A549 (cell line): ENCODE measurements at regions not wholly inside any gene's neighbourhood (a gene's known extent, or its start where the extent isn't known, plus 50 kb on each side); places are given as distances from the start of the nearest gene placed in this dataset.

Experiments used
- CHD2 ChIP-seq: fragments of 150-350 bp; IDR thresholded peaks from 2 replicates; pipeline ENCODE4 v1.6.1; 2014; ENCODE audit warnings: low read length; ENCODE audit not compliant: partially characterized antibody
- E2F6 ChIP-seq: IDR thresholded peaks from 2 replicates; pipeline ENCODE4 v1.6.1; 2012; ENCODE audit warnings: low read depth, borderline replicate concordance
- EP300 ChIP-seq, 2 experiments: fragments of >200 bp; sonication (Bioruptor Twin); formaldehyde crosslinking; IDR thresholded peaks; 2 replicates in 1 of 2; 3 replicates in 1 of 2; pipeline ENCODE4 v1.6.1; 2016 to 2017
- JUN ChIP-seq, 2 experiments: fragments of >200 bp; sonication (Bioruptor Twin); formaldehyde crosslinking; IDR thresholded peaks; 2 replicates in 1 of 2; 3 replicates in 1 of 2; pipeline ENCODE4 v1.6.1; 2016 to 2017
- MAX ChIP-seq: IDR thresholded peaks from 2 replicates; pipeline ENCODE4 v1.6.1; 2012
- MAZ ChIP-seq: fragments of 150-350 bp; IDR thresholded peaks from 2 replicates; pipeline ENCODE4 v1.6.1; 2014; ENCODE audit warnings: antibody characterized with exemption, low read depth, low read length, borderline replicate concordance
- PBX3 ChIP-seq: IDR thresholded peaks from 2 replicates; pipeline ENCODE4 v1.6.1; 2012
- POLR2A ChIP-seq: IDR thresholded peaks from 2 replicates; pipeline ENCODE4 v1.6.1; 2012; ENCODE audit warnings: mild to moderate bottlenecking, low read length
- POLR2AphosphoS2 ChIP-seq: conservative IDR thresholded peaks from 2 replicates; pipeline ENCODE4 v1.6.1; 2012; ENCODE audit warnings: low read length, improper control_type of control experiment, inconsistent platforms
- ZFP36 ChIP-seq: fragments of 450-650 bp; IDR thresholded peaks from 2 replicates; pipeline ENCODE4 v1.6.1; 2014; ENCODE audit warnings: borderline replicate concordance; ENCODE audit not compliant: partially characterized antibody
- ZNF302 ChIP-seq: fragments of 250-450 bp; sonication (Bioruptor Pico); IDR thresholded peaks from 2 replicates; pipeline ENCODE4 v1.9.0; 2021; ENCODE audit warnings: inconsistent platforms, mild to moderate bottlenecking, moderate library complexity
- TF ChIP-seq, protein P1 (sequence below): fragments of >200 bp; sonication (Bioruptor Twin); formaldehyde crosslinking; IDR thresholded peaks from 3 replicates; pipeline ENCODE4 v1.5.1; 2016

GRCh38 chr17:77377710-77378235, 237.0 kb downstream of the SEC14L1 start:
- TF ChIP-seq, protein P1, sequence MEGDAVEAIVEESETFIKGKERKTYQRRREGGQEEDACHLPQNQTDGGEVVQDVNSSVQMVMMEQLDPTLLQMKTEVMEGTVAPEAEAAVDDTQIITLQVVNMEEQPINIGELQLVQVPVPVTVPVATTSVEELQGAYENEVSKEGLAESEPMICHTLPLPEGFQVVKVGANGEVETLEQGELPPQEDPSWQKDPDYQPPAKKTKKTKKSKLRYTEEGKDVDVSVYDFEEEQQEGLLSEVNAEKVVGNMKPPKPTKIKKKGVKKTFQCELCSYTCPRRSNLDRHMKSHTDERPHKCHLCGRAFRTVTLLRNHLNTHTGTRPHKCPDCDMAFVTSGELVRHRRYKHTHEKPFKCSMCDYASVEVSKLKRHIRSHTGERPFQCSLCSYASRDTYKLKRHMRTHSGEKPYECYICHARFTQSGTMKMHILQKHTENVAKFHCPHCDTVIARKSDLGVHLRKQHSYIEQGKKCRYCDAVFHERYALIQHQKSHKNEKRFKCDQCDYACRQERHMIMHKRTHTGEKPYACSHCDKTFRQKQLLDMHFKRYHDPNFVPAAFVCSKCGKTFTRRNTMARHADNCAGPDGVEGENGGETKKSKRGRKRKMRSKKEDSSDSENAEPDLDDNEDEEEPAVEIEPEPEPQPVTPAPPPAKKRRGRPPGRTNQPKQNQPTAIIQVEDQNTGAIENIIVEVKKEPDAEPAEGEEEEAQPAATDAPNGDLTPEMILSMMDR, result no peak
- TF ChIP-seq JUN (IDR thresholded peaks at IDR 0.05) (no peak), PBX3 (no peak), ZFP36 (no peak), MAZ (no peak), EP300 (IDR thresholded peaks at IDR 0.05) (no peak), POLR2AphosphoS2 (no peak), POLR2A (no peak), CHD2 (no peak), MAX (no peak), ZNF302 (CRISPR knock-in tag) (no peak), E2F6 (no peak)
